ENCODE measurements at regions not wholly inside any gene's neighbourhood (a gene's known extent, or its start where the extent isn't known, plus 50 kb on each side); places are given as distances from the start of the nearest gene placed in this dataset.

- Histone ChIP-seq H3K27me3 (ENCODE audit: insufficient read depth in 3 of 3, low read length in 2 of 3) (no peaks in the 10 kb centered on the region), H3K9me3 (no peaks in the 10 kb centered on the region), H3K4me3 (no peak overlapping the region), H3K36me3 (ENCODE audit: insufficient read depth in 1 of 2, low read depth in 1 of 2) (no peaks in the 10 kb centered on the region), H3K4me1 (no peaks in the 10 kb centered on the region), H3K27ac (no peak overlapping the region)
- 91 to 94% (median 91%) methylated on average over 6 of the region's 6 CpGs for WGBS, 3 donors
- intact Hi-C loops (cut with DNase I) = no loop called here
- DNase-seq (no peak), ATAC-seq (no peak)
- TF ChIP-seq CTCF (IDR thresholded peaks at IDR 0.05) = no peak
Observed at GRCh38 chr4:120636120-120636630, 286.4 kb downstream of the PRDM5 start.

GRCh38 chr4:120633810-120634209 lies 288.7 kb downstream of the PRDM5 start:
- Histone ChIP-seq H3K4me1 (no peaks in the 10 kb centered on the region), H3K27me3 (ENCODE audit: insufficient read depth in 3 of 3, low read length in 2 of 3) (no peaks in the 10 kb centered on the region), H3K4me3 (no peak overlapping the region), H3K27ac (no peak overlapping the region), H3K9me3 (no peaks in the 10 kb centered on the region), H3K36me3 (ENCODE audit: insufficient read depth in 1 of 2, low read depth in 1 of 2) (no peaks in the 10 kb centered on the region)
- no peak for TF ChIP-seq CTCF (IDR thresholded peaks at IDR 0.05)
- no peak for DNase-seq
- intact Hi-C loops (cut with DNase I) = no loop called here
- no peak for ATAC-seq

GRCh38 chr4:120630427-120630826 lies 292.1 kb downstream of the PRDM5 start:
- Histone ChIP-seq H3K36me3 (ENCODE audit: insufficient read depth in 1 of 2, low read depth in 1 of 2) (no peaks in the 10 kb centered on the region), H3K27me3 (ENCODE audit: insufficient read depth in 3 of 3, low read length in 2 of 3) (no peaks in the 10 kb centered on the region), H3K27ac (no peak overlapping the region), H3K4me3 (no peak overlapping the region), H3K4me1 (no peaks in the 10 kb centered on the region), H3K9me3 (peaks cover 3% of the 10 kb centered on the region)
- intact Hi-C loops (cut with DNase I) = no loop called here
- no peak for ATAC-seq
- WGBS, 3 donors = 14 to 32% (median 28%) methylated on average over 1 of the region's 1 CpG
- DNase-seq = no peak
- no peak for TF ChIP-seq CTCF (IDR thresholded peaks at IDR 0.05)

GRCh38 chr4:120629546-120630108 lies 292.9 kb downstream of the PRDM5 start:
- Histone ChIP-seq H3K4me1 (no peaks in the 10 kb centered on the region), H3K27ac (no peak overlapping the region), H3K4me3 (no peak overlapping the region), H3K9me3 (peaks cover 3% of the 10 kb centered on the region), H3K27me3 (ENCODE audit: insufficient read depth in 3 of 3, low read length in 2 of 3) (no peaks in the 10 kb centered on the region), H3K36me3 (ENCODE audit: insufficient read depth in 1 of 2, low read depth in 1 of 2) (no peaks in the 10 kb centered on the region)
- WGBS, 3 donors = 62 to 75% (median 62%) methylated on average over 3 of the region's 3 CpGs
- TF ChIP-seq CTCF (IDR thresholded peaks at IDR 0.05) = no peak
- DNase-seq (no peak), ATAC-seq (no peak)
- intact Hi-C loops (cut with DNase I) = no loop called here

GRCh38 chr4:120622601-120623000 lies 299.9 kb downstream of the PRDM5 start:
- no peaks in the 10 kb centered on the region for H3K27me3 ChIP-seq (ENCODE audit: insufficient read depth in 3 of 3, low read length in 2 of 3)
- DNase-seq = no peak
- H3K4me3 ChIP-seq = no peak overlapping the region
- no peak for ATAC-seq
- intact Hi-C loops (cut with DNase I) = no loop called here
- peaks cover 3% of the 10 kb centered on the region for H3K9me3 ChIP-seq
- no peaks in the 10 kb centered on the region for H3K4me1 ChIP-seq
- no peak overlapping the region for H3K27ac ChIP-seq
- no peak for TF ChIP-seq CTCF (IDR thresholded peaks at IDR 0.05)
- H3K36me3 ChIP-seq (ENCODE audit: insufficient read depth in 1 of 2, low read depth in 1 of 2) = no peaks in the 10 kb centered on the region
